ENCODE measurements at regions not wholly inside any gene's neighbourhood (a gene's known extent, or its start where the extent isn't known, plus 50 kb on each side); places are given as distances from the start of the nearest gene placed in this dataset.
"Not testable (repeated sequence)": the region's sequence is repeated elsewhere in the genome, so short reads cannot be mapped to it uniquely, and the experiment has no call there.

GRCh38 chr3:150239766-150240165, 168.3 kb upstream of the TSC22D2 start:
- DNase-seq, result no peak

GRCh38 chr3:150238995-150239619, 169.0 kb upstream of the TSC22D2 start:
- no peak for DNase-seq

DNA sequence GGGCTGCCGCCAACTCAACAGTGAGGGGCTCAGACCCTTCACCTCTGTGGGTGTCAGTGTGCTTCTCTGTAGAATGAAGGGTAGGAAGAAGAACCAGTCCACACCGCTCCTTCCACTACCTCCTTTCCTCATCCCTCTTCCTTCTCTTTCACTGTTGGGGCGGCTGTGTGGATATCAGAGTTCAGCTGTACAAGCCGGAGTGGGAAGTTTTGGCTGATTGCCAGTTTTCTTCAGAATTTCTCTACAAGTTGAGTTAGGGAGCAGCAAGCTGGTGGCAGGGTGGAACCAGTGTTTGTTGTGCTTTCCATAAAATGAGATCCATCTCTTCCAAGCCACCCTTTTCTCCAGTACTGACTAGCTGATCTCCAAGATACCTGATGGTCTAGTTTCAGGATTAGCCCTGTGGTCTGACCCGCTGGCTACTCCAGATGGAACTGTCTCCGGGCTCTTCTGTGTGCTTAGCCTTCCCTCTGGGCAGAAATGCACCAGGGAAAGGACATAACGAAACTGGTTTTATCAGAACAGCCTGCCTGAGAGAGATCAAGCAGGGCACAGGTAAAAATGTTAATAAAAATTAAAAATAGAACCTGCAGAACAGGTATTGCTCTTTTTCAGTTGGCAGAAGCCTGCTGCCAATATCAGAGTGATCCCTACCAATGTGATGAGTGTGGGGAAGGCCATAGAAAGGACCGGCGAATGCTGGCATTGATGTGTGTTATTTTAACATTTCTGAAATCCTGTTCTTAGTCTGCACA, 169.9 kb upstream of the TSC22D2 start:
- DNase-seq, result no peak

DNA sequence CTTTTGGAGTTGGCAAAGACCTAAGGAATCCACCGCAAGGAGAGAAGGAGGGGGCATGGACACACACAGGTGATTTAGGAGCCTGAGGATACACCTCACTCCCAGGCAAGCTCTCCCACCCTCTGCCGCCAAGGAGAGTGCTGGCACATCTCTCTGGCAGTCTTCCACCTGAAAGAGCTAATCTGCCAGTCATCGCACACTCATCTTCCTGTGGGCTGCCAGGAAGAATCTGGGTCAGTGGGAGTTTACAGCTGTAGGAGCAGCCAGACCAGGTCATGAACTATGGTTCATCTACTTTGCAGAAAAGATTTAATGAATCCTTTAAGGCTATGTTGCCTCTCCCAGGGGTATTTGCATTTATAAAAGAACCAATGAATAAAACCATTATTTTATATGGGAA, 170.6 kb upstream of the TSC22D2 start:
- no peak for DNase-seq

DNA sequence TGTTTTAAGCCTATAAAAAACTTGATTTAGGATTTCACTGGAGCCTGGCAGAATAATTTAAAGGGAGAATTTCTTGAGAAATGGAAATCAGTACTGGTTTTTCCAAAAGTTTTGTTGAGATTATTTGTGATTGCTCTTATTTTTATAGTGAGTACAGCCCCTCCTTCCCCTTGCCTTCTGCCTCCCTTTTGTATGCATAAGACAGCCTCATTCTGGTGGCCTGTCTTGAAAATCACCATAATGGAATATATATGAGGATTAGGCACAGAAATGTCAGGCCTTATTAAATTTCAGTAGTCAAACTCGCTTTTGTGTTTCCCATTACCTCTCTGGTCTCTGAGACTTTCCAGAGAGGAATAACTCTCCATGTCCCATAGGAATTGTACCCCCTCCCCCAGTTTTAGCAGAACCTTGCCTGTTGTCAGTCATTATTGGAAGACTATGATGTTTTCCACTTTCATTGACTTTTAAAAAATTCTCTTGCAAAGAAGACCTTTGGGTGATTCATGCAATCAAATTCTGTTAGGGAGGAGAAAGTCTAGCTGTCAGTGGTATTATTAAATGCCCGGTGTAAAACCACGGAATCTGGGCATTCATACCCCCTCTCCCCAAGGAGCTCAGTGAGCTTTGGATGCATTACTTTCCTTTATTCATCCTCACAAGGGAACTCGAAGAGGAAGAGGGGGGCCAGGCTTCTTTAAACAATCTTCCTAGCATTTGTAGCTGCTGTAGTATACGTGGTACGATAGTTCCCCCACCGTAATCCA, 171.6 kb upstream of the TSC22D2 start:
- DNase-seq, result no peak

DNA sequence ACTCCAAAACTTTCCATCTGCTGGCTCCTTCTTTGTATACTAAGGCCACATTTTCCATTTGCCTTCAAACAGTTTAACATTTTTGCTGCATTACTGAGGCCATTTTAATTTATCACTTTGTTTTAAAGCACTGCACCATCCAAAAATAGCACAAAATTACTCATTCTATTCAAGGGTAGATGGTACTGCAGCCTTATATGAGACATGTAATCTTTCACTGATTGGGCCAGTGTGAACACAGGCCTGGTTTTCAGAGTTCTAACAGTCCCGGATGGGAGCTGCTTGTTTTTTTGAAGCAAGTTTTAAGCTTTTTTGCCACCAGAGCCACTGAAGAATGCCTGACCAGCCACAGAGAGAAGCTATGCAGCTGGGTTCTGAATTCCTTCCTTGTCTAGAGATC, 172.3 kb upstream of the TSC22D2 start:
- DNase-seq, result no peak

- DNase-seq, result no peak
Observed at GRCh38 chr3:150232992-150233451, 175.1 kb upstream of the TSC22D2 start.

- no peak for DNase-seq
Observed at GRCh38 chr3:150230037-150230436, 178.1 kb upstream of the TSC22D2 start.

DNA sequence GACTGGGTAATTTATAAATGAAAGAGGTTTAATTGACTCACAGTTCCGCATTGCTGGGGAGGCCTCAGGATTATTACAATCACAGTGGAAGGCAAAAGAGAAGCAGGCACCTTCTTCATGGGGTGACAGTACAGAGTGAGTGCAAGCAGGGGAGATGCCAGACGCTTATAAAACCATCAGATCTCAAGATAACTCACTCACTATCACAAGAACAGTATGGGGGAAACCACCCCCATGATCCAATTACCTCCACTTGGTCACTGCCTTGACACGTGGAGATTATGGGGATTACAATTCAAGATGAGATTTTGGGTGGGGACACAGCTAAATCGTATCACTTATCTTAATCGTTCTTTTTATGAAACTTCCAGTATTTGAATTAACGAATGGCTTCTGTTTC, 179.5 kb upstream of the TSC22D2 start:
- DNase-seq, result not testable (repeated sequence)

DNA sequence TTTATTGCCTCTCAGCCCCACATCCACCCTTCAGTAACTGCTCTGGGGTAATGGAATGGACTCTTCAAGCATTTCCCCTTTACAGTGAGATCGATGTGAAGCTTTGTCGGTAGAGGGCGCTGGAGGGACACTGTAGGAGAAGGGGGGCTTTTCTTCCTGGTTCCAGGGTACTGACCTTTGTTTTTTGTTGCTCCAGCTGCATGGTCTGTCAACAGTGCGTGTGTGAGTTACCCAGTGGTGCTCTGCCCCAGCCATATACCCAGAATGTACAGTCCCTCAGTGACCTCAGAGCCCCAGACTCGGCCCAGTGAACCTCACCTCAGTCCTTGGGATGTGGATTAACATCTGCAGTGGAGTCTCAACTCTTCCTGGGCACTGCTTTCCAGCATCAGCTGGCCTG, 180.3 kb upstream of the TSC22D2 start:
- DNase-seq, result no peak

- DNase-seq, result no peak
Observed at GRCh38 chr3:150225986-150226385, 182.1 kb upstream of the TSC22D2 start.

GRCh38 chr3:150223558-150223957, 184.5 kb upstream of the TSC22D2 start:
- no peak for DNase-seq

GRCh38 chr3:150222691-150223489, 185.2 kb upstream of the TSC22D2 start:
- no peak for DNase-seq

DNA sequence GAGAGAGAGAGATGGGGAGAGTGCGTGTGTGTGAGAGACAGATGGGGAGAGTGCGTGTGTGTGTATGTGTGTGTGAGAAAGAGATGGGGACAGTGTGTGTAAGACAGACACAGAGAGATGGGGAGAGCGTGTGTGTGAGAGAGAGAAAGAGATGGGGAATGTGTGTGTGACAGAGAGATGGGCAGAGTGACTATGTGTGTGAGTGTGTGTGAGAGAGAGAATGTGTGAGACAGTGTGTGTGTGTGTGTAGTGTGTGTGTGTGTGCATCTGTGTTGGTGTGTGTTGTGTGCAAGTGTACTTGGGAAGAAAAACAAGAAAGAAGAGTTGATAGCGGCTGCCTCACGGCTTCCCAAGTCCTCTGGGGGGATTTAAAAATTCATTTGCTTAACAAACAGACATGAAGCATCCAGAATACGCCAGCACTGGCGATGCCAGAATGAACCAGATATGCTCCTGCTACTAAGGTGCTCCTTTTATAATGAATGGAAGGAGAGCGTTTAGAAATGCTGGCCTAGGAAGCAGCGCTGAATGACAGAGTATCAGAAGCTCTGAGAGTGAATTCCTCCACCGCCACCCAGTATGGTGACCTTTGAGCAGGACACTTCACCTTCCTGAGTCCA, 186.1 kb upstream of the TSC22D2 start:
- no peak for DNase-seq

- no peak for DNase-seq
Observed at GRCh38 chr3:150220799-150221198, 187.3 kb upstream of the TSC22D2 start.

GRCh38 chr3:150220041-150220440, 188.1 kb upstream of the TSC22D2 start:
- DNase-seq, result no peak

- DNase-seq, result no peak
Observed at GRCh38 chr3:150218841-150219240, 189.3 kb upstream of the TSC22D2 start.

- no peak for DNase-seq
Observed at GRCh38 chr3:150218236-150218635, 189.9 kb upstream of the TSC22D2 start.

DNA sequence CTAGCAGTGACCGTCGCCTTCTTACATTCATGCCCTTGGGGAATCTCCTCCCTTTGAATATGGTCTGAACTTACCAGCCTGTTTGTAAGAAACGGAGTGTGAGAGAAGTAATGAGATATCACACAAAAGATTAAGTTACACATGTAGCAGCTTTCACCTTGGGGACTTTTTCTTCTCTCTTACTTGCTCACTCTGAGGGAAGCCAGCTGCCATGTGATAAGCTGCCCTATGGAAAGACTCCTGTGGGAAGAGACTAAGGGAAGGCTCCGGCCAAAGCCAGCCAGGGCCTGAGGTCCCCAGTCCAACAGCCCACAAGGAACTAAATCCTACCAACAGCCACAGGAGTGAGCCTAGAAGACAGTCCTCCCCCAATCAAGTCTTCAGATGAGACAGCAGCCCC, 190.4 kb upstream of the TSC22D2 start:
- no peak for DNase-seq

DNA sequence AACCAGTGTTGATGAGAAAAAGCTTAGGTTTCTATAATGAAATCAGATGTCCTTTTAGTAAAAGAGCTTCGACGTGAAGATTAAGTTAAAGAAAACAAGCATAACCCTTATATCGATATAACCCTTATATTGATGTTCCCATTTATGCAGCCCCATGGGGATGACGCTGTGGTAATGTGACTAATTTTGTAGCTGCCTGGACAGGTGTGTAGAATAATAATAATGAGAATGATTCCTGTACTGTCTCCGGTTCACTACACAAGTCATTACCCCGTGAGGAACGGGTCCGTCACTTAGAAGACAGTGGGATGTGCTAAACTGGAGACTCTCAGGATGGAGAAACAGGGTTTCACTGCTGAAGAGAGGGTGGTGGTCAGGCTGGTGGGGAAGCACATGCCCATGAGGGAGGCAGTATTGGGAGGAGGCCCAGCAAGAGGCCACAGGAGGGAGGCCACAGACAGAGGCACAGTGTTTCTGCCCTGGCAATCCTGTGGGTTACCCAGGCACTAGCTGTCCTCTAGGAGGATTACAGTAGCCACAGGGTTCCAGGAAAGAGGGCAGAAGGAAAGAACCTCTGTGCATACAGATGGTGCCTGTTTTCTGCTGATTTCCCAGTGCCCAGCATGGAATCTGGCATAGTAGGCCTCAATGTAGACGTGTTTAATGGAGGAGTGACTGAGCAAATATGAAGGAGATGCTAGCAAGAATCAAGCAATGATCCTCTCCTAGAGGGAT, 191.1 kb upstream of the TSC22D2 start:
- DNase-seq, result no peak

- DNase-seq, result no peak
Observed at GRCh38 chr3:150216041-150216811, 191.9 kb upstream of the TSC22D2 start.
